ENCODE measurements at regions not wholly inside any gene's neighbourhood (a gene's known extent, or its start where the extent isn't known, plus 50 kb on each side); places are given as distances from the start of the nearest gene placed in this dataset.

GRCh38 chr1:163535807-163536206 is 214.1 kb downstream of the NUF2 start:
- H3K36me3 Mint-ChIP-seq (ENCODE audit: unreplicated experiment), result no peaks in the 10 kb centered on the region
- no peak overlapping the region for H3K4me3 Mint-ChIP-seq (ENCODE audit: unreplicated experiment)
- peaks cover 8% of the 10 kb centered on the region for H3K27me3 Mint-ChIP-seq (ENCODE audit: unreplicated experiment)
- no peaks in the 10 kb centered on the region for H3K4me1 Mint-ChIP-seq (ENCODE audit: unreplicated experiment)
- H3K27ac Mint-ChIP-seq (ENCODE audit: unreplicated experiment), result no peak overlapping the region
- TF ChIP-seq, protein P1, sequence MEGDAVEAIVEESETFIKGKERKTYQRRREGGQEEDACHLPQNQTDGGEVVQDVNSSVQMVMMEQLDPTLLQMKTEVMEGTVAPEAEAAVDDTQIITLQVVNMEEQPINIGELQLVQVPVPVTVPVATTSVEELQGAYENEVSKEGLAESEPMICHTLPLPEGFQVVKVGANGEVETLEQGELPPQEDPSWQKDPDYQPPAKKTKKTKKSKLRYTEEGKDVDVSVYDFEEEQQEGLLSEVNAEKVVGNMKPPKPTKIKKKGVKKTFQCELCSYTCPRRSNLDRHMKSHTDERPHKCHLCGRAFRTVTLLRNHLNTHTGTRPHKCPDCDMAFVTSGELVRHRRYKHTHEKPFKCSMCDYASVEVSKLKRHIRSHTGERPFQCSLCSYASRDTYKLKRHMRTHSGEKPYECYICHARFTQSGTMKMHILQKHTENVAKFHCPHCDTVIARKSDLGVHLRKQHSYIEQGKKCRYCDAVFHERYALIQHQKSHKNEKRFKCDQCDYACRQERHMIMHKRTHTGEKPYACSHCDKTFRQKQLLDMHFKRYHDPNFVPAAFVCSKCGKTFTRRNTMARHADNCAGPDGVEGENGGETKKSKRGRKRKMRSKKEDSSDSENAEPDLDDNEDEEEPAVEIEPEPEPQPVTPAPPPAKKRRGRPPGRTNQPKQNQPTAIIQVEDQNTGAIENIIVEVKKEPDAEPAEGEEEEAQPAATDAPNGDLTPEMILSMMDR (IDR thresholded peaks at IDR 0.05), result peak; percentile 22
- H3K9me3 Mint-ChIP-seq (ENCODE audit: unreplicated experiment), result no peaks in the 10 kb centered on the region
- no peak for DNase-seq (ENCODE audit: extremely low spot score, unreplicated experiment)

GRCh38 chr1:163537809-163538208 is 216.1 kb downstream of the NUF2 start:
- Mint-ChIP-seq H3K36me3 (ENCODE audit: unreplicated experiment) (no peaks in the 10 kb centered on the region), H3K27me3 (ENCODE audit: unreplicated experiment) (no peaks in the 10 kb centered on the region), H3K27ac (ENCODE audit: unreplicated experiment) (no peak overlapping the region), H3K9me3 (ENCODE audit: unreplicated experiment) (no peaks in the 10 kb centered on the region), H3K4me1 (ENCODE audit: unreplicated experiment) (no peaks in the 10 kb centered on the region), H3K4me3 (ENCODE audit: unreplicated experiment) (no peak overlapping the region)
- no peak for DNase-seq (ENCODE audit: extremely low spot score, unreplicated experiment)
- TF ChIP-seq, protein P1 (IDR thresholded peaks at IDR 0.05), result no peak

DNA sequence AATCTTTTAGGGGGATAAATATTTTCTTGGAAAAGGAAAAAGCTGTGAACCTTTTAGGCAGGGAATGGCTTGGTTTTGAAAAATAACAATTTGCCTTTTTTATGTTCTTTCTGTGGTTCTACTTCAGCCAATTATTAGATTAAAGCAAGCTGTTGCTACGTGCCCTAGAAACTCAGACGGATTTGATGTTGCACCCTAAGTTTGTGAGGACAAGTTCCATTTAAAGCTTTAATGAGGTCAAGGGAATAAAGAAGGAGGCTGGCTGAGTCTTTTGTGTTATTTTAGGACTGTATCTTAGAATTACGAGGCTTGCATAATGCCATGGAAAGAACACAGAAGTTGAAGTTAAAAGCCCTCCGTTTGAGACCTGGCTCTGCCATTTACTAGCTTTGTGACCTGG is 216.9 kb downstream of the NUF2 start:
- H3K9me3 Mint-ChIP-seq (ENCODE audit: unreplicated experiment), result no peaks in the 10 kb centered on the region
- H3K36me3 Mint-ChIP-seq (ENCODE audit: unreplicated experiment), result no peaks in the 10 kb centered on the region
- no peak for DNase-seq (ENCODE audit: extremely low spot score, unreplicated experiment)

DNA sequence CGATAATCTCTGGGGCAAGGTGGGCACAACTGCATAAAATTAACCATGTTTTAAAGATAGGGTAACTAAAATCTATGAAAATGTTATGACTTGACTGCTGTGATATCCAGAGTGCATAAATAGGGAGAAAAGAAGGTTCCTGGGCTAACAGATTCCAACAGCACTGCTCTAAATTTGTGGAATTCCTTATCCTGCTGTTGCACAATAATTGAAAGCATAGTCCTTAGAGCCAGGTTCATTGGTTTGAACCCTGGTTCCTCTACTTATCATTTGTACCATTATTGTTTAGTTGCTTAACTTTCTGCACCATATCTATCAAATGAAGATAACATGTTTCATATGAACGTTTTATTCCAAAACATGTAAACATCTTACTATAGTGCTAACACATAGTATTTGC is 219.0 kb downstream of the NUF2 start:
- no peak overlapping the region for H3K4me3 Mint-ChIP-seq (ENCODE audit: unreplicated experiment)
- TF ChIP-seq, protein P1 (IDR thresholded peaks at IDR 0.05), result no peak
- DNase-seq (ENCODE audit: extremely low spot score, unreplicated experiment), result no peak

More for the DNA sequence above, 216.9 kb downstream of the NUF2 start:
- no peaks in the 10 kb centered on the region for H3K27me3 Mint-ChIP-seq (ENCODE audit: unreplicated experiment)
- H3K4me3 Mint-ChIP-seq (ENCODE audit: unreplicated experiment), result no peak overlapping the region
- H3K4me1 Mint-ChIP-seq (ENCODE audit: unreplicated experiment), result no peaks in the 10 kb centered on the region
- TF ChIP-seq, protein P1 (IDR thresholded peaks at IDR 0.05), result no peak
- no peak overlapping the region for H3K27ac Mint-ChIP-seq (ENCODE audit: unreplicated experiment)

GRCh38 chr1:163544441-163544840 is 222.7 kb downstream of the NUF2 start:
- no peaks in the 10 kb centered on the region for H3K9me3 Mint-ChIP-seq (ENCODE audit: unreplicated experiment)
- no peaks in the 10 kb centered on the region for H3K36me3 Mint-ChIP-seq (ENCODE audit: unreplicated experiment)
- no peaks in the 10 kb centered on the region for H3K27me3 Mint-ChIP-seq (ENCODE audit: unreplicated experiment)
- no peaks in the 10 kb centered on the region for H3K4me1 Mint-ChIP-seq (ENCODE audit: unreplicated experiment)
- TF ChIP-seq, protein P1 (IDR thresholded peaks at IDR 0.05), result no peak
- no peak overlapping the region for H3K27ac Mint-ChIP-seq (ENCODE audit: unreplicated experiment)
- DNase-seq (ENCODE audit: extremely low spot score, unreplicated experiment), result no peak
- H3K4me3 Mint-ChIP-seq (ENCODE audit: unreplicated experiment), result no peak overlapping the region

More for the DNA sequence above, 219.0 kb downstream of the NUF2 start:
- H3K9me3 Mint-ChIP-seq (ENCODE audit: unreplicated experiment), result no peaks in the 10 kb centered on the region
- no peaks in the 10 kb centered on the region for H3K27me3 Mint-ChIP-seq (ENCODE audit: unreplicated experiment)
- no peaks in the 10 kb centered on the region for H3K36me3 Mint-ChIP-seq (ENCODE audit: unreplicated experiment)
- no peaks in the 10 kb centered on the region for H3K4me1 Mint-ChIP-seq (ENCODE audit: unreplicated experiment)
- H3K27ac Mint-ChIP-seq (ENCODE audit: unreplicated experiment), result no peak overlapping the region
